HG03159 (cell line): ENCODE measurements at regions not wholly inside any gene's neighbourhood (a gene's known extent, or its start where the extent isn't known, plus 50 kb on each side); places are given as distances from the start of the nearest gene placed in this dataset.

Experiments used
- ATAC-seq: cut with Tn5 transposase; IDR thresholded peaks from one replicate; pipeline ENCODE4 v1.9.1; 2021; ENCODE audit warnings: mild to moderate bottlenecking, moderate library complexity; ENCODE audit not compliant: unreplicated experiment

- ATAC-seq, result no peak
Measured at GRCh38 chr6:2505624-2506023, 245.1 kb downstream of the MYLK4 start.

GRCh38 chr6:2504495-2505064 lies 246.1 kb downstream of the MYLK4 start:
- no peak for ATAC-seq

GRCh38 chr6:2503816-2504494 lies 246.8 kb downstream of the MYLK4 start:
- ATAC-seq, result no peak

GRCh38 chr6:2502998-2503674 lies 247.6 kb downstream of the MYLK4 start:
- no peak for ATAC-seq

- no peak for ATAC-seq
Measured at GRCh38 chr6:2502096-2502997, 248.4 kb downstream of the MYLK4 start.

- no peak for ATAC-seq
Measured at GRCh38 chr6:2497922-2498623, 252.6 kb downstream of the MYLK4 start.

GRCh38 chr6:2496291-2496690 lies 250.9 kb upstream of the GMDS start:
- ATAC-seq, result no peak

GRCh38 chr6:2492686-2493523 lies 247.5 kb upstream of the GMDS start:
- no peak for ATAC-seq

GRCh38 chr6:2491137-2491536 lies 245.7 kb upstream of the GMDS start:
- no peak for ATAC-seq

GRCh38 chr6:2488578-2488977 lies 243.2 kb upstream of the GMDS start:
- ATAC-seq, result no peak

GRCh38 chr6:2485116-2485515 lies 239.7 kb upstream of the GMDS start:
- no peak for ATAC-seq

GRCh38 chr6:2482773-2483172 lies 237.4 kb upstream of the GMDS start:
- ATAC-seq, result no peak

- ATAC-seq, result no peak
Measured at GRCh38 chr6:2481307-2481706, 235.9 kb upstream of the GMDS start.

GRCh38 chr6:2480267-2480966 lies 235.0 kb upstream of the GMDS start:
- ATAC-seq, result no peak

- no peak for ATAC-seq
Measured at GRCh38 chr6:2478200-2478599, 232.8 kb upstream of the GMDS start.

GRCh38 chr6:2477666-2478065 lies 232.3 kb upstream of the GMDS start:
- ATAC-seq, result no peak

GRCh38 chr6:2477250-2477649 lies 231.8 kb upstream of the GMDS start:
- ATAC-seq, result no peak

- no peak for ATAC-seq
Measured at GRCh38 chr6:2476376-2476775, 231.0 kb upstream of the GMDS start.

GRCh38 chr6:2471472-2471871 lies 226.1 kb upstream of the GMDS start:
- no peak for ATAC-seq
